GM12878 (cell line): ENCODE measurements at regions not wholly inside any gene's neighbourhood (a gene's known extent, or its start where the extent isn't known, plus 50 kb on each side); places are given as distances from the start of the nearest gene placed in this dataset.
A peak's percentile ranks its signal among the peaks of the same experiment; 100 is the strongest.

Experiments
- BMI1 ChIP-seq: fragments of 450-650 bp; IDR thresholded peaks from 2 replicates; pipeline ENCODE4 v1.6.1; 2016; ENCODE audit warnings: mild to moderate bottlenecking, moderate library complexity, borderline replicate concordance
- CHD1 ChIP-seq: IDR thresholded peaks from 2 replicates; pipeline ENCODE4 v1.6.1; 2012; ENCODE audit warnings: low read depth, low read length, improper control_type of control experiment
- GATAD2B ChIP-seq: fragments of 450-650 bp; conservative IDR thresholded peaks from 2 replicates; pipeline ENCODE4 v1.6.1; 2017; ENCODE audit warnings: low read depth, mild to moderate bottlenecking, moderate library complexity
- HDAC6 ChIP-seq: fragments of 200-600 bp; sonication (generic); IDR thresholded peaks from one replicate; pipeline ENCODE4 v1.8.0; 2017; ENCODE audit warnings: antibody characterized with exemption; ENCODE audit not compliant: unreplicated experiment
- IRF4 ChIP-seq: IDR thresholded peaks from 2 replicates; pipeline ENCODE4 v1.6.1; 2011; ENCODE audit warnings: low read depth, low read length
- JUNB ChIP-seq: IDR thresholded peaks from 2 replicates; pipeline ENCODE4 v1.6.1; 2016; ENCODE audit warnings: antibody characterized with exemption, mild to moderate bottlenecking
- JUND ChIP-seq: IDR thresholded peaks from 2 replicates; pipeline ENCODE4 v1.6.1; 2012; ENCODE audit warnings: low read depth, mild to moderate bottlenecking, low read length, improper control_type of control experiment, moderate library complexity
- NR2C1 ChIP-seq: fragments of 450-650 bp; IDR thresholded peaks from 2 replicates; pipeline ENCODE4 v1.6.1; 2017; ENCODE audit warnings: antibody characterized with exemption, mild to moderate bottlenecking, moderate library complexity
- NR2F1 ChIP-seq: fragments of 450-650 bp; conservative IDR thresholded peaks from 2 replicates; pipeline ENCODE4 v1.6.1; 2017; ENCODE audit warnings: mild to moderate bottlenecking
- NRF1 ChIP-seq: conservative IDR thresholded peaks from 2 replicates; pipeline ENCODE4 v1.6.1; 2011; ENCODE audit warnings: mild to moderate bottlenecking, low read depth, low read length, improper control_type of control experiment
- RAD51 ChIP-seq: fragments of 450-650 bp; IDR thresholded peaks from 2 replicates; pipeline ENCODE4 v1.6.1; 2016; ENCODE audit warnings: moderate library complexity, mild to moderate bottlenecking, inconsistent platforms
- RUNX3 ChIP-seq: IDR thresholded peaks from 2 replicates; pipeline ENCODE4 v1.6.1; 2012; ENCODE audit warnings: low read length, inconsistent platforms
- TAF1 ChIP-seq: IDR thresholded peaks from 2 replicates; pipeline ENCODE4 v1.6.1; 2011; ENCODE audit warnings: mild to moderate bottlenecking, low read depth, low read length, borderline replicate concordance
- TCF12 ChIP-seq: IDR thresholded peaks from 2 replicates; pipeline ENCODE4 v1.6.1; 2011; ENCODE audit warnings: low read depth, mild to moderate bottlenecking, low read length
- TF ChIP-seq, protein P1 (sequence below): IDR thresholded peaks from 2 replicates; pipeline ENCODE4 v1.6.1; 2011; ENCODE audit warnings: borderline replicate concordance, low read depth, mild to moderate bottlenecking, moderate library complexity, low read length; ENCODE audit not compliant: insufficient read depth, poor library complexity, severe bottlenecking
- TF ChIP-seq, protein P2 (sequence below): fragments of 450-650 bp; IDR thresholded peaks from 2 replicates; pipeline ENCODE4 v1.6.1; 2018; ENCODE audit warnings: borderline replicate concordance, mild to moderate bottlenecking; ENCODE audit not compliant: partially characterized antibody
- TF ChIP-seq, protein P3 (sequence below): fragments of 450-650 bp; IDR thresholded peaks from 2 replicates; pipeline ENCODE4 v1.6.1; 2016; ENCODE audit warnings: mild to moderate bottlenecking
- TF ChIP-seq, protein P4 (sequence below): fragments of 450-650 bp; IDR thresholded peaks from 2 replicates; pipeline ENCODE4 v1.6.1; 2017; ENCODE audit warnings: low read depth, mild to moderate bottlenecking, moderate library complexity
- TF ChIP-seq, protein P5 (sequence below): fragments of 450-650 bp; IDR thresholded peaks from 2 replicates; pipeline ENCODE4 v1.6.1; 2016; ENCODE audit warnings: mild to moderate bottlenecking
- TF ChIP-seq, protein P6 (sequence below): fragments of 450-650 bp; formaldehyde crosslinking; IDR thresholded peaks from 2 replicates; pipeline ENCODE4 v1.5.0; 2022; ENCODE audit warnings: mild to moderate bottlenecking, missing genetic modification characterization

DNA sequence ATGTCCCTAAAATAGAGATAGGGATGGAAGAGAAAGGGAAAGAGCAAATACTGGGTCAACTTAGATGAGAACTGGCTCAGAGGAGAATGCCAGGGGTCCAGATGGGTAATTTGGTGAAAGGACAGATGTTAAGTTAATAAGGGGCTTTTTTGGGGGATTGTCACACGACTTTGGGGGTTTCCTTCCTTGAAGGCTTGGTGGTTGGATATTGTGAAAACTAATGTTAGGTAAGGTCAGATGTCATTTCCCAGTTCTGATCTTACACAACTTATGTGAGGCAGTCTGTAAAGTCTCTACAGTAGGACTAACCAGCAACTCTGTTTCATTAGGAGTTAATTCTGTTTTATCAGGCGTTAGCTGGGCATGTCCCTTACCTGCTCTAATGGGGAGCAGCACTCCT, 231.1 kb downstream of the NR2F2 start (continued):
- TF ChIP-seq, protein P1, sequence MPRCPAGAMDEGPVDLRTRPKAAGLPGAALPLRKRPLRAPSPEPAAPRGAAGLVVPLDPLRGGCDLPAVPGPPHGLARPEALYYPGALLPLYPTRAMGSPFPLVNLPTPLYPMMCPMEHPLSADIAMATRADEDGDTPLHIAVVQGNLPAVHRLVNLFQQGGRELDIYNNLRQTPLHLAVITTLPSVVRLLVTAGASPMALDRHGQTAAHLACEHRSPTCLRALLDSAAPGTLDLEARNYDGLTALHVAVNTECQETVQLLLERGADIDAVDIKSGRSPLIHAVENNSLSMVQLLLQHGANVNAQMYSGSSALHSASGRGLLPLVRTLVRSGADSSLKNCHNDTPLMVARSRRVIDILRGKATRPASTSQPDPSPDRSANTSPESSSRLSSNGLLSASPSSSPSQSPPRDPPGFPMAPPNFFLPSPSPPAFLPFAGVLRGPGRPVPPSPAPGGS: no peak
- TF ChIP-seq GATAD2B (no peak), NR2F1 (peak; percentile 97), TAF1 (no peak), RUNX3 (no peak), NRF1 (no peak), TCF12 (0 out of 2 replicates have a peak, but pooled peaks have one; percentile 27), HDAC6 (no peak), JUNB (peak; percentile 31; the same call in 1 of the 2 replicates), BMI1 (no peak), NR2C1 (no peak), CHD1 (no peak), IRF4 (peak; percentile 18; the same call in 1 of the 2 replicates), RAD51 (no peak), JUND (no peak)
- TF ChIP-seq, protein P2, sequence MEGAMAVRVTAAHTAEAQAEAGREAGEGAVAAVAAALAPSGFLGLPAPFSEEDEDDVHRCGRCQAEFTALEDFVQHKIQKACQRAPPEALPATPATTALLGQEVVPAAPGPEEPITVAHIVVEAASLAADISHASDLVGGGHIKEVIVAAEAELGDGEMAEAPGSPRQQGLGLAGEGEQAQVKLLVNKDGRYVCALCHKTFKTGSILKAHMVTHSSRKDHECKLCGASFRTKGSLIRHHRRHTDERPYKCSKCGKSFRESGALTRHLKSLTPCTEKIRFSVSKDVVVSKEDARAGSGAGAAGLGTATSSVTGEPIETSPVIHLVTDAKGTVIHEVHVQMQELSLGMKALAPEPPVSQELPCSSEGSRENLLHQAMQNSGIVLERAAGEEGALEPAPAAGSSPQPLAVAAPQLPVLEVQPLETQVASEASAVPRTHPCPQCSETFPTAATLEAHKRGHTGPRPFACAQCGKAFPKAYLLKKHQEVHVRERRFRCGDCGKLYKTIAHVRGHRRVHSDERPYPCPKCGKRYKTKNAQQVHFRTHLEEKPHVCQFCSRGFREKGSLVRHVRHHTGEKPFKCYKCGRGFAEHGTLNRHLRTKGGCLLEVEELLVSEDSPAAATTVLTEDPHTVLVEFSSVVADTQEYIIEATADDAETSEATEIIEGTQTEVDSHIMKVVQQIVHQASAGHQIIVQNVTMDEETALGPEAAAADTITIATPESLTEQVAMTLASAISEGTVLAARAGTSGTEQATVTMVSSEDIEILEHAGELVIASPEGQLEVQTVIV: no peak
- TF ChIP-seq, protein P3, sequence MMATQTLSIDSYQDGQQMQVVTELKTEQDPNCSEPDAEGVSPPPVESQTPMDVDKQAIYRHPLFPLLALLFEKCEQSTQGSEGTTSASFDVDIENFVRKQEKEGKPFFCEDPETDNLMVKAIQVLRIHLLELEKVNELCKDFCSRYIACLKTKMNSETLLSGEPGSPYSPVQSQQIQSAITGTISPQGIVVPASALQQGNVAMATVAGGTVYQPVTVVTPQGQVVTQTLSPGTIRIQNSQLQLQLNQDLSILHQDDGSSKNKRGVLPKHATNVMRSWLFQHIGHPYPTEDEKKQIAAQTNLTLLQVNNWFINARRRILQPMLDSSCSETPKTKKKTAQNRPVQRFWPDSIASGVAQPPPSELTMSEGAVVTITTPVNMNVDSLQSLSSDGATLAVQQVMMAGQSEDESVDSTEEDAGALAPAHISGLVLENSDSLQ: no peak
- TF ChIP-seq, protein P4, sequence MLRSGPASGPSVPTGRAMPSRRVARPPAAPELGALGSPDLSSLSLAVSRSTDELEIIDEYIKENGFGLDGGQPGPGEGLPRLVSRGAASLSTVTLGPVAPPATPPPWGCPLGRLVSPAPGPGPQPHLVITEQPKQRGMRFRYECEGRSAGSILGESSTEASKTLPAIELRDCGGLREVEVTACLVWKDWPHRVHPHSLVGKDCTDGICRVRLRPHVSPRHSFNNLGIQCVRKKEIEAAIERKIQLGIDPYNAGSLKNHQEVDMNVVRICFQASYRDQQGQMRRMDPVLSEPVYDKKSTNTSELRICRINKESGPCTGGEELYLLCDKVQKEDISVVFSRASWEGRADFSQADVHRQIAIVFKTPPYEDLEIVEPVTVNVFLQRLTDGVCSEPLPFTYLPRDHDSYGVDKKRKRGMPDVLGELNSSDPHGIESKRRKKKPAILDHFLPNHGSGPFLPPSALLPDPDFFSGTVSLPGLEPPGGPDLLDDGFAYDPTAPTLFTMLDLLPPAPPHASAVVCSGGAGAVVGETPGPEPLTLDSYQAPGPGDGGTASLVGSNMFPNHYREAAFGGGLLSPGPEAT: peak; percentile 71
- TF ChIP-seq, protein P5, sequence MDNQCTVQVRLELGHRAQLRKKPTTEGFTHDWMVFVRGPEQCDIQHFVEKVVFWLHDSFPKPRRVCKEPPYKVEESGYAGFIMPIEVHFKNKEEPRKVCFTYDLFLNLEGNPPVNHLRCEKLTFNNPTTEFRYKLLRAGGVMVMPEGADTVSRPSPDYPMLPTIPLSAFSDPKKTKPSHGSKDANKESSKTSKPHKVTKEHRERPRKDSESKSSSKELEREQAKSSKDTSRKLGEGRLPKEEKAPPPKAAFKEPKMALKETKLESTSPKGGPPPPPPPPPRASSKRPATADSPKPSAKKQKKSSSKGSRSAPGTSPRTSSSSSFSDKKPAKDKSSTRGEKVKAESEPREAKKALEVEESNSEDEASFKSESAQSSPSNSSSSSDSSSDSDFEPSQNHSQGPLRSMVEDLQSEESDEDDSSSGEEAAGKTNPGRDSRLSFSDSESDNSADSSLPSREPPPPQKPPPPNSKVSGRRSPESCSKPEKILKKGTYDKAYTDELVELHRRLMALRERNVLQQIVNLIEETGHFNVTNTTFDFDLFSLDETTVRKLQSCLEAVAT: no peak
- TF ChIP-seq, protein P6, sequence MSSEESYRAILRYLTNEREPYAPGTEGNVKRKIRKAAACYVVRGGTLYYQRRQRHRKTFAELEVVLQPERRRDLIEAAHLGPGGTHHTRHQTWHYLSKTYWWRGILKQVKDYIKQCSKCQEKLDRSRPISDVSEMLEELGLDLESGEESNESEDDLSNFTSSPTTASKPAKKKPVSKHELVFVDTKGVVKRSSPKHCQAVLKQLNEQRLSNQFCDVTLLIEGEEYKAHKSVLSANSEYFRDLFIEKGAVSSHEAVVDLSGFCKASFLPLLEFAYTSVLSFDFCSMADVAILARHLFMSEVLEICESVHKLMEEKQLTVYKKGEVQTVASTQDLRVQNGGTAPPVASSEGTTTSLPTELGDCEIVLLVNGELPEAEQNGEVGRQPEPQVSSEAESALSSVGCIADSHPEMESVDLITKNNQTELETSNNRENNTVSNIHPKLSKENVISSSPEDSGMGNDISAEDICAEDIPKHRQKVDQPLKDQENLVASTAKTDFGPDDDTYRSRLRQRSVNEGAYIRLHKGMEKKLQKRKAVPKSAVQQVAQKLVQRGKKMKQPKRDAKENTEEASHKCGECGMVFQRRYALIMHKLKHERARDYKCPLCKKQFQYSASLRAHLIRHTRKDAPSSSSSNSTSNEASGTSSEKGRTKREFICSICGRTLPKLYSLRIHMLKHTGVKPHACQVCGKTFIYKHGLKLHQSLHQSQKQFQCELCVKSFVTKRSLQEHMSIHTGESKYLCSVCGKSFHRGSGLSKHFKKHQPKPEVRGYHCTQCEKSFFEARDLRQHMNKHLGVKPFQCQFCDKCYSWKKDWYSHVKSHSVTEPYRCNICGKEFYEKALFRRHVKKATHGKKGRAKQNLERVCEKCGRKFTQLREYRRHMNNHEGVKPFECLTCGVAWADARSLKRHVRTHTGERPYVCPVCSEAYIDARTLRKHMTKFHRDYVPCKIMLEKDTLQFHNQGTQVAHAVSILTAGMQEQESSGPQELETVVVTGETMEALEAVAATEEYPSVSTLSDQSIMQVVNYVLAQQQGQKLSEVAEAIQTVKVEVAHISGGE (CRISPR knock-in tag): no peak
- TF ChIP-seq, all 136 proteins: peak for 12
